Gastroesophageal sphincter (tissue), 4 donors: ENCODE measurements at regions not wholly inside any gene's neighbourhood (a gene's known extent, or its start where the extent isn't known, plus 50 kb on each side); places are given as distances from the start of the nearest gene placed in this dataset.

Experiments
- ATAC-seq: fragments of 150-250 bp; one replicate; pipeline ENCODE4 v1.9.1; 2016; ENCODE audit warnings: mild to moderate bottlenecking, moderate library complexity
- H3K27ac ChIP-seq, 4 donors: fragments of 200-600 bp; sonication (generic) in 3 of 4; 1 replicate in 3 of 4; 2 replicates in 1 of 4; pipeline ENCODE4 v1.5.1; 2016 to 2019
- H3K27me3 ChIP-seq: fragments of 200-600 bp; sonication (generic); one replicate; pipeline ENCODE4 v1.5.1; 2019
- H3K36me3 ChIP-seq, 2 donors: fragments of 200-600 bp; sonication (generic); one replicate each; pipeline ENCODE4 v1.5.1; 2019; ENCODE audit warnings: control low read depth in 1 of 2
- H3K4me1 ChIP-seq, 3 donors: fragments of 200-600 bp; sonication (generic); 1 replicate in 2 of 3; 2 replicates in 1 of 3; pipeline ENCODE4 v1.5.1; 2016 to 2019; ENCODE audit warnings: control low read depth in 2 of 3
- H3K4me3 ChIP-seq, 2 donors: fragments of 200-600 bp; sonication (generic); one replicate each; pipeline ENCODE4 v1.5.1; 2019; ENCODE audit warnings: mild to moderate bottlenecking in 1 of 2, moderate library complexity in 1 of 2
- H3K9me3 ChIP-seq, 3 donors: fragments of 200-600 bp; sonication (generic); one replicate each; pipeline ENCODE4 v1.5.1; 2017 to 2019; ENCODE audit warnings: control low read depth in 2 of 3
- CTCF ChIP-seq, 4 experiments: fragments of 200-600 bp in 2 of 4; fragments of 450-650 bp in 2 of 4; sonication (generic) in 1 of 4; IDR thresholded peaks; one replicate each; pipeline ENCODE4 v1.5.1; 2017 to 2019; ENCODE audit warnings: antibody characterized with exemption in 4 of 4, mild to moderate bottlenecking in 2 of 4, moderate library complexity in 2 of 4
- EP300 ChIP-seq: sonication (generic); formaldehyde crosslinking; IDR thresholded peaks from one replicate; pipeline ENCODE4 v1.6.1; 2017; ENCODE audit warnings: antibody characterized with exemption, mild to moderate bottlenecking
- POLR2A ChIP-seq, 2 donors: fragments of 450-650 bp; IDR thresholded peaks; one replicate each; pipeline ENCODE4 v1.6.1; 2017; ENCODE audit warnings: antibody characterized with exemption in 2 of 2, mild to moderate bottlenecking in 2 of 2, moderate library complexity in 1 of 2
- POLR2AphosphoS5 ChIP-seq: sonication (generic); formaldehyde crosslinking; IDR thresholded peaks from one replicate; pipeline ENCODE4 v1.6.1; 2017; ENCODE audit warnings: antibody characterized with exemption
- WGBS, 2 donors: methylation state at CpG; one replicate each; pipeline ENCODE4 v1.1.5; 2018; ENCODE audit warnings: low coverage in 1 of 2; 5-methylcytosine and 5-hydroxymethylcytosine counted together

GRCh38 chr14:104264495-104265265, 126.3 kb downstream of the KIF26A start:
- Histone ChIP-seq H3K36me3 (no peaks in the 10 kb centered on the region), H3K4me3 (no peak overlapping the region), H3K27me3 (peaks cover 5% of the 10 kb centered on the region), H3K9me3 (peaks cover 0 to 13% (median 0%) of the 10 kb centered on the region in 3 donors), H3K27ac (no peak overlapping the region), H3K4me1 (no peaks in the 10 kb centered on the region)
- no peak for TF ChIP-seq EP300
- TF ChIP-seq POLR2A (IDR thresholded peaks at IDR 0.05), result no peak
- no peak for TF ChIP-seq POLR2AphosphoS5
- TF ChIP-seq CTCF (IDR thresholded peaks at IDR 0.05), result no peak
- WGBS, 2 donors, result no CpG with 5 or more reads among the region's 20 CpGs
- ATAC-seq, result no peak

GRCh38 chr14:104265918-104266630, 127.7 kb downstream of the KIF26A start:
- Histone ChIP-seq H3K4me3 (no peak overlapping the region), H3K4me1 (no peaks in the 10 kb centered on the region), H3K27ac (no peak overlapping the region), H3K36me3 (no peaks in the 10 kb centered on the region), H3K9me3 (peaks cover 0 to 6% (median 0%) of the 10 kb centered on the region in 3 donors), H3K27me3 (peaks cover 3% of the 10 kb centered on the region)
- no peak for ATAC-seq
- no peak for TF ChIP-seq EP300
- TF ChIP-seq POLR2A (IDR thresholded peaks at IDR 0.05), result no peak
- TF ChIP-seq CTCF (IDR thresholded peaks at IDR 0.05), result no peak
- no peak for TF ChIP-seq POLR2AphosphoS5
- WGBS, 2 donors, result 80% methylated on average over 15 of the region's 21 CpGs; no CpG with 5 or more reads in 1 of the 2 donors

- no peaks in the 10 kb centered on the region for H3K9me3 ChIP-seq
- H3K4me1 ChIP-seq, result no peaks in the 10 kb centered on the region
- H3K27ac ChIP-seq, result no peak overlapping the region
- no peaks in the 10 kb centered on the region for H3K27me3 ChIP-seq
- WGBS, 2 donors, result 70 to 80% methylated on average over 2 to 8 of the region's 29 CpGs
- H3K36me3 ChIP-seq, result no peaks in the 10 kb centered on the region
- no peak overlapping the region for H3K4me3 ChIP-seq
- TF ChIP-seq EP300 (no peak), POLR2A (IDR thresholded peaks at IDR 0.05) (no peak), CTCF (IDR thresholded peaks at IDR 0.05) (no peak), POLR2AphosphoS5 (no peak)
- ATAC-seq, result no peak
These were observed 128.5 kb downstream of the KIF26A start for GRCh38 chr14:104266631-104267575.

GRCh38 chr14:104267895-104268294, 129.5 kb downstream of the KIF26A start:
- no peaks in the 10 kb centered on the region for H3K4me1 ChIP-seq
- H3K36me3 ChIP-seq, result no peaks in the 10 kb centered on the region
- WGBS, 2 donors, result 32 to 65% methylated on average over 6 to 10 of the region's 18 CpGs
- H3K4me3 ChIP-seq, result no peak overlapping the region
- no peaks in the 10 kb centered on the region for H3K9me3 ChIP-seq
- ATAC-seq, result no peak
- no peak for TF ChIP-seq CTCF (IDR thresholded peaks at IDR 0.05)
- no peaks in the 10 kb centered on the region for H3K27me3 ChIP-seq
- no peak overlapping the region for H3K27ac ChIP-seq
